ENCODE measurements at regions not wholly inside any gene's neighbourhood (a gene's known extent, or its start where the extent isn't known, plus 50 kb on each side); places are given as distances from the start of the nearest gene placed in this dataset.

- DNase-seq (ENCODE audit: low read depth): no peak
- H3K4me3 ChIP-seq (replicated peaks; ENCODE audit: low read depth, low read length): no peak overlapping the region
- TF ChIP-seq CTCF (IDR thresholded peaks at IDR 0.05; ENCODE audit: low read length, missing control alignments): no peak
Measured at GRCh38 chr20:52736507-52736906, 235.7 kb upstream of the TSHZ2 start.

GRCh38 chr20:52731093-52731492, 241.1 kb upstream of the TSHZ2 start:
- DNase-seq (ENCODE audit: low read depth): no peak
- no peak overlapping the region for H3K4me3 ChIP-seq (replicated peaks; ENCODE audit: low read depth, low read length)
- no peak for TF ChIP-seq CTCF (IDR thresholded peaks at IDR 0.05; ENCODE audit: low read length, missing control alignments)

- H3K4me3 ChIP-seq (replicated peaks; ENCODE audit: low read depth, low read length): no peak overlapping the region
- no peak for DNase-seq (ENCODE audit: low read depth)
- no peak for TF ChIP-seq CTCF (IDR thresholded peaks at IDR 0.05; ENCODE audit: low read length, missing control alignments)
Measured at GRCh38 chr20:52727740-52728456, 244.3 kb upstream of the TSHZ2 start.

GRCh38 chr20:52724541-52724940, 247.6 kb upstream of the TSHZ2 start:
- no peak for DNase-seq (ENCODE audit: low read depth)
- no peak overlapping the region for H3K4me3 ChIP-seq (replicated peaks; ENCODE audit: low read depth, low read length)
- no peak for TF ChIP-seq CTCF (IDR thresholded peaks at IDR 0.05; ENCODE audit: low read length, missing control alignments)

- TF ChIP-seq CTCF (IDR thresholded peaks at IDR 0.05; ENCODE audit: low read length, missing control alignments): no peak
- no peak for DNase-seq (ENCODE audit: low read depth)
- no peak overlapping the region for H3K4me3 ChIP-seq (replicated peaks; ENCODE audit: low read depth, low read length)
Measured at GRCh38 chr20:52722926-52723688, 249.1 kb upstream of the TSHZ2 start.

- DNase-seq (ENCODE audit: low read depth): no peak
- no peak overlapping the region for H3K4me3 ChIP-seq (replicated peaks; ENCODE audit: low read depth, low read length)
- no peak for TF ChIP-seq CTCF (IDR thresholded peaks at IDR 0.05; ENCODE audit: low read length, missing control alignments)
Measured at GRCh38 chr20:52708137-52708536, 264.0 kb upstream of the TSHZ2 start.
